ENCODE measurements at regions not wholly inside any gene's neighbourhood (a gene's known extent, or its start where the extent isn't known, plus 50 kb on each side); places are given as distances from the start of the nearest gene placed in this dataset.

DNA sequence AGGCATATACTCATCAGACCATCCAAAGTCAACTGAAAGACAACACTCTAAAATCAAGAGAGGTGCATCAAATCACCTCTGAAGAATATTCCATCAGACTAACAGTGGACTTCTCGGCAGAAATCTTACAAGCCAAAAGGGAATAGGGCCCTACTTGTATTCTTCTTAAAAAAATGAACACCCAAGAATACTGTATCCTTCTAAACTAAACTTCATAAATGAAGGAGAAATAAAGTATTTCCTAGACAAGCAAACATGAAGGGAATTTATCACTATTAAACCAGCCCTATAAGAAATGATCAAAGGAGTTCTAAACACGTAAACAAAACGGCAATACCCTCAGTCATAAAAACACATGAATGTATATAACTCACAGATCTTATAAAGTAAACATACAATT, 141.2 kb downstream of the CXXC4 start:
- TF ChIP-seq POLR2AphosphoS5 (IDR thresholded peaks at IDR 0.05; ENCODE audit: insufficient read depth in 1 of 2, low read depth in 1 of 2) = no peak
- TF ChIP-seq POLR2A (IDR thresholded peaks at IDR 0.05) = no peak
- TF ChIP-seq, protein P1, sequence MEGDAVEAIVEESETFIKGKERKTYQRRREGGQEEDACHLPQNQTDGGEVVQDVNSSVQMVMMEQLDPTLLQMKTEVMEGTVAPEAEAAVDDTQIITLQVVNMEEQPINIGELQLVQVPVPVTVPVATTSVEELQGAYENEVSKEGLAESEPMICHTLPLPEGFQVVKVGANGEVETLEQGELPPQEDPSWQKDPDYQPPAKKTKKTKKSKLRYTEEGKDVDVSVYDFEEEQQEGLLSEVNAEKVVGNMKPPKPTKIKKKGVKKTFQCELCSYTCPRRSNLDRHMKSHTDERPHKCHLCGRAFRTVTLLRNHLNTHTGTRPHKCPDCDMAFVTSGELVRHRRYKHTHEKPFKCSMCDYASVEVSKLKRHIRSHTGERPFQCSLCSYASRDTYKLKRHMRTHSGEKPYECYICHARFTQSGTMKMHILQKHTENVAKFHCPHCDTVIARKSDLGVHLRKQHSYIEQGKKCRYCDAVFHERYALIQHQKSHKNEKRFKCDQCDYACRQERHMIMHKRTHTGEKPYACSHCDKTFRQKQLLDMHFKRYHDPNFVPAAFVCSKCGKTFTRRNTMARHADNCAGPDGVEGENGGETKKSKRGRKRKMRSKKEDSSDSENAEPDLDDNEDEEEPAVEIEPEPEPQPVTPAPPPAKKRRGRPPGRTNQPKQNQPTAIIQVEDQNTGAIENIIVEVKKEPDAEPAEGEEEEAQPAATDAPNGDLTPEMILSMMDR (IDR thresholded peaks at IDR 0.05) = no peak
- H3K36me3 ChIP-seq = no peaks in the 10 kb centered on the region
- no peaks in the 10 kb centered on the region for H3K4me1 ChIP-seq
- intact Hi-C loops (cut with DNase I) = no loop called here
- H3K27me3 ChIP-seq = no peaks in the 10 kb centered on the region
- no peak overlapping the region for H3K4me3 ChIP-seq
- no peak for DNase-seq (ENCODE audit: extremely low spot score in 2 of 2)
- no peak overlapping the region for H3K27ac ChIP-seq
- peaks cover 4% of the 10 kb centered on the region for H3K9me3 ChIP-seq

DNA sequence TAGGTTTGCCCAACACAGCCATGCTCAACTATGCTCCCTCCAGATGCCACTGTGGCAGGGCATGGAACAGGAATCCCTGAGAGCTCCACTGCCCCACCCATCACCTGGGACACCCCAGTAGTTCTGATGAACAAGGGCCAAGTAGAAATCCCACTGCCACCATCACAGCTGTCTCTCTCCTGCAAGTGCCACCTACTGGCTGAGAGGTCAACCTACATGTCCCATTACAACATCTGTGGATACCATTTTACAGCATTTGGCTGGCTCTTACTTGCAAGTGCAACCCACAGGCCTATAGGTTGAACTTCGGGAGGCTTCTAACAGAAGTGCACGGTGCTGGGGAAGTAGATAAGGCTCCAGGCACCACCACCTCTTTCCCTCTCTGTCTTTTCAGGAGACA, 142.5 kb downstream of the CXXC4 start:
- H3K27ac ChIP-seq = no peak overlapping the region
- no peaks in the 10 kb centered on the region for H3K4me1 ChIP-seq
- H3K9me3 ChIP-seq = peaks cover 4% of the 10 kb centered on the region
- no peaks in the 10 kb centered on the region for H3K36me3 ChIP-seq
- H3K27me3 ChIP-seq = no peaks in the 10 kb centered on the region
- no peak for TF ChIP-seq POLR2A (IDR thresholded peaks at IDR 0.05)
- TF ChIP-seq, protein P1 (IDR thresholded peaks at IDR 0.05) = no peak
- TF ChIP-seq POLR2AphosphoS5 (IDR thresholded peaks at IDR 0.05; ENCODE audit: insufficient read depth in 1 of 2, low read depth in 1 of 2) = no peak
- H3K4me3 ChIP-seq = no peak overlapping the region
- intact Hi-C loops (cut with DNase I) = no loop called here
- no peak for DNase-seq (ENCODE audit: extremely low spot score in 2 of 2)

DNA sequence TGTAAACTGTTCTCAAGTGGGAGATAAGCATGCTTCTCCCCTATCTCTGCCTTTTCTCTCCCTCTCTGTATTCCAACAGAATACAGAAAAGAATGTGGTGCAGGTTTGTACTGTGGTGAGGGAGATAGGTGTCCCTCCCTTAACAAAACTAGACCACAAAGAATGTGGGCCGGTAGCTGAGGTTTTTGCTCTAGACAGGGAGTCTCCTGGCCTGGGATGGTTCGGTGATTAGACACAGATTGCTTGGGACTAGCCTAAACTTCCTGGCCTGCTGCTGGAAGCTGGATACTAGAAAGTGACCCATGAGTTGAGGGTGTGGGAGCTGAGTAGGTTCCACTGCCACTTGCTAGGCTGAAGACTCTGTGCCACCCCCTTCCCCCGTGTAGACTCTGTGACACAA, 143.0 kb downstream of the CXXC4 start:
- no peak overlapping the region for H3K4me3 ChIP-seq
- H3K4me1 ChIP-seq = no peaks in the 10 kb centered on the region
- H3K27ac ChIP-seq = no peak overlapping the region
- H3K36me3 ChIP-seq = no peaks in the 10 kb centered on the region
- no peaks in the 10 kb centered on the region for H3K27me3 ChIP-seq
- TF ChIP-seq POLR2AphosphoS5 (IDR thresholded peaks at IDR 0.05; ENCODE audit: insufficient read depth in 1 of 2, low read depth in 1 of 2) (no peak), POLR2A (IDR thresholded peaks at IDR 0.05) (no peak)
- TF ChIP-seq, protein P1 (IDR thresholded peaks at IDR 0.05) = no peak
- intact Hi-C loops (cut with DNase I) = no loop called here
- no peak for DNase-seq (ENCODE audit: extremely low spot score in 2 of 2)
- peaks cover 4% of the 10 kb centered on the region for H3K9me3 ChIP-seq

DNA sequence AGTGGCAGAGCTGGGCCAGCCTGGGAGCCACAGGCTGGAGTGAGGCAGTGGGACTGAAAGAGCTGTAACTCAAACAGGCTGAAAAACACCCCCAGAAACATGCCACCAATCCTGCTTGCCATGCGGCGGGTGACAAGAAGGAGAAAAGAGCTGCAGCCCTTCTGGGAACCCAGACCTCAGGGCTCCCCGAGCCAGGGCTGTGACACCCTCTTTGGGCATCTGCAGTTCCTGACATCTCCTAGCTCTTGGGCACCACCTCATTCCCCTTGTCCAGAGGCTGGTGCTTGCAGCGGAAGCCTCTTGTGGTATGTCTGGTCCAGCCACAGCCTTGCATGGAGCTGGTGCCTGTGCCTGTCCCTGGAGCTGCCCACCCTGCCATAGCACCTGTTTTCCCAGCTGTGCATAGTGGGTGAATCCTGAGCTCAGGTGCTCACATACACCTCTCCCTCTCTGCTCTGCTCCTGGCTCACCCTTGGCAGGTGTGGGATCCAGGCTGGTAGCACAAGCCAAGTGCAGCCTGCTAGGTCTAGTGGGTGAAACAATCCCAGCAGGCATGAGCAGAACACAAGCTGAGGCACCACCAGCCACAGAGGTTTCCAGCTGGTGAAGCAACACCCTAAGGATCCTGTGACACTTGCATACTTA, 149.0 kb downstream of the CXXC4 start:
- no peaks in the 10 kb centered on the region for H3K27me3 ChIP-seq
- H3K27ac ChIP-seq = no peak overlapping the region
- TF ChIP-seq POLR2AphosphoS5 (IDR thresholded peaks at IDR 0.05; ENCODE audit: insufficient read depth in 1 of 2, low read depth in 1 of 2) (no peak), POLR2A (IDR thresholded peaks at IDR 0.05) (no peak)
- TF ChIP-seq, protein P1 (IDR thresholded peaks at IDR 0.05) = no peak
- intact Hi-C loops (cut with DNase I) = no loop called here
- H3K36me3 ChIP-seq = no peaks in the 10 kb centered on the region
- no peak overlapping the region for H3K4me3 ChIP-seq
- no peaks in the 10 kb centered on the region for H3K9me3 ChIP-seq
- H3K4me1 ChIP-seq = no peaks in the 10 kb centered on the region
- DNase-seq (ENCODE audit: extremely low spot score in 2 of 2) = no peak

DNA sequence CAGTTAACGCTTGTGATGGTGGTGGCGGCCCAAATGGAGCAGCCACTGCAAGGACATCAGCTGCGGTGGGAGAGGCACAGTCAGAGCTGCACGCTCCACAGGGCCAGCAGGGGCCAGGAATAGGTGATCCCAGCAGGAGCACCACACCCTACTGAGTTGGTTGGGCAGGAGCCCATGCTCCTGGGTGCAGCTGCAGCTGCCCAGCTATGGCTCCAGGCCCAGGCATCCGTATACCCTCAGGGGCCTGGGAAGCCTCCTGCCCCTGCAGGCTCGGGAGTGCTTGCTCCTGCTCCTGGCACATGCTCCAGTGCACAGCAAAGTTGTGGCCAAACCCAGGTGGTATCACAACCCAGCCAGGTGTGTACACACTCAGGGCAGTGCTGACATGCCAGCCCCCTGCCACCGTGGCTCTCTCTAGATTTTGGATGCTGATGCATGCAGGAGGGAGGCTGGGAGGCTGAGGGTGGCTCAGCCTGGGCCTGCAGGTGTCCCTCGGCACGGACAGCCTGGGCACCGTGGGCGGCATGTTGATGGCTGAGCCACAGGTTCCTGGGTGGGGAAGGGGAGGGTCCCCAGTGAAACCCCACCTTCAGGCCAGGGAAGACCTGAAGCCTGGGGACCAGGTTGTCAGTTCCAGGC, 150.2 kb downstream of the CXXC4 start:
- no peak overlapping the region for H3K27ac ChIP-seq
- no peaks in the 10 kb centered on the region for H3K27me3 ChIP-seq
- H3K9me3 ChIP-seq = no peaks in the 10 kb centered on the region
- no peaks in the 10 kb centered on the region for H3K36me3 ChIP-seq
- intact Hi-C loops (cut with DNase I) = no loop called here
- no peaks in the 10 kb centered on the region for H3K4me1 ChIP-seq
- no peak overlapping the region for H3K4me3 ChIP-seq
- no peak for DNase-seq (ENCODE audit: extremely low spot score in 2 of 2)
- TF ChIP-seq POLR2A (IDR thresholded peaks at IDR 0.05) (no peak), POLR2AphosphoS5 (IDR thresholded peaks at IDR 0.05; ENCODE audit: insufficient read depth in 1 of 2, low read depth in 1 of 2) (no peak)
- TF ChIP-seq, protein P1 (IDR thresholded peaks at IDR 0.05) = no peak
